ENCODE measurements at regions not wholly inside any gene's neighbourhood (a gene's known extent, or its start where the extent isn't known, plus 50 kb on each side); places are given as distances from the start of the nearest gene placed in this dataset.

GRCh38 chr10:21087476-21087875 is 190.4 kb upstream of the NEBL start:
- FAIRE-seq (no peak), DNase-seq (ENCODE audit: low read depth) (no peak)
- Histone ChIP-seq H3K36me3 (ENCODE audit: control insufficient read depth, insufficient read depth, low read length) (no peaks in the 10 kb centered on the region), H3K27me3 (ENCODE audit: control insufficient read depth, insufficient read depth, low read length) (no peaks in the 10 kb centered on the region), H3K4me3 (ENCODE audit: low read depth, low read length) (no peak overlapping the region)
- no peak for TF ChIP-seq CTCF (IDR thresholded peaks at IDR 0.05; ENCODE audit: insufficient read depth, low read length, severe bottlenecking)

- no peak for FAIRE-seq
Measured at GRCh38 chr10:21084700-21085099, 187.6 kb upstream of the NEBL start.

GRCh38 chr10:21083861-21084260 is 186.8 kb upstream of the NEBL start:
- Histone ChIP-seq H3K36me3 (ENCODE audit: control insufficient read depth, insufficient read depth, low read length) (no peaks in the 10 kb centered on the region), H3K4me3 (ENCODE audit: low read depth, low read length) (no peak overlapping the region), H3K27me3 (ENCODE audit: control insufficient read depth, insufficient read depth, low read length) (no peaks in the 10 kb centered on the region)
- TF ChIP-seq CTCF (IDR thresholded peaks at IDR 0.05; ENCODE audit: insufficient read depth, low read length, severe bottlenecking) = no peak
- peak; percentile 85 for DNase-seq (ENCODE audit: low read depth)
- no peak for FAIRE-seq

More at GRCh38 chr10:21084700-21085099, 187.6 kb upstream of the NEBL start:
- Histone ChIP-seq H3K4me3 (ENCODE audit: low read depth, low read length) (no peak overlapping the region), H3K27me3 (ENCODE audit: control insufficient read depth, insufficient read depth, low read length) (no peaks in the 10 kb centered on the region), H3K36me3 (ENCODE audit: control insufficient read depth, insufficient read depth, low read length) (no peaks in the 10 kb centered on the region)
- no peak for TF ChIP-seq CTCF (IDR thresholded peaks at IDR 0.05; ENCODE audit: insufficient read depth, low read length, severe bottlenecking)
- DNase-seq (ENCODE audit: low read depth) = no peak

- H3K4me3 ChIP-seq (ENCODE audit: low read depth, low read length) = no peak overlapping the region
- FAIRE-seq (no peak), DNase-seq (ENCODE audit: low read depth) (no peak)
- no peaks in the 10 kb centered on the region for H3K27me3 ChIP-seq (ENCODE audit: control insufficient read depth, insufficient read depth, low read length)
- H3K36me3 ChIP-seq (ENCODE audit: control insufficient read depth, insufficient read depth, low read length) = no peaks in the 10 kb centered on the region
- no peak for TF ChIP-seq CTCF (IDR thresholded peaks at IDR 0.05; ENCODE audit: insufficient read depth, low read length, severe bottlenecking)
Measured at GRCh38 chr10:21082206-21082605, 185.1 kb upstream of the NEBL start.

GRCh38 chr10:21080261-21080660 is 183.2 kb upstream of the NEBL start:
- FAIRE-seq (no peak), DNase-seq (ENCODE audit: low read depth) (no peak)
- Histone ChIP-seq H3K36me3 (ENCODE audit: control insufficient read depth, insufficient read depth, low read length) (no peaks in the 10 kb centered on the region), H3K27me3 (ENCODE audit: control insufficient read depth, insufficient read depth, low read length) (no peaks in the 10 kb centered on the region), H3K4me3 (ENCODE audit: low read depth, low read length) (no peak overlapping the region)
- no peak for TF ChIP-seq CTCF (IDR thresholded peaks at IDR 0.05; ENCODE audit: insufficient read depth, low read length, severe bottlenecking)

- FAIRE-seq = no peak
- H3K27me3 ChIP-seq (ENCODE audit: control insufficient read depth, insufficient read depth, low read length) = no peaks in the 10 kb centered on the region
- no peaks in the 10 kb centered on the region for H3K36me3 ChIP-seq (ENCODE audit: control insufficient read depth, insufficient read depth, low read length)
- H3K4me3 ChIP-seq (ENCODE audit: low read depth, low read length) = no peak overlapping the region
- no peak for DNase-seq (ENCODE audit: low read depth)
- no peak for TF ChIP-seq CTCF (IDR thresholded peaks at IDR 0.05; ENCODE audit: insufficient read depth, low read length, severe bottlenecking)
Measured at GRCh38 chr10:21079330-21079658, 182.2 kb upstream of the NEBL start.

All from bronchial epithelial cell (primary cell).